HUES64 (cell line): ENCODE measurements at regions not wholly inside any gene's neighbourhood (a gene's known extent, or its start where the extent isn't known, plus 50 kb on each side); places are given as distances from the start of the nearest gene placed in this dataset.

Experiments
- H3K27ac ChIP-seq: 2 replicates; pipeline ENCODE4 v1.7.0; 2013; ENCODE audit warnings: low read depth, low read length, inconsistent platforms
- H3K27me3 ChIP-seq: 2 replicates; pipeline ENCODE4 v1.6.1; 2013; ENCODE audit warnings: mild to moderate bottlenecking, low read length; ENCODE audit not compliant: insufficient read depth
- H3K36me3 ChIP-seq: 2 replicates; pipeline ENCODE4 v1.6.1; 2013; ENCODE audit warnings: mild to moderate bottlenecking, low read length; ENCODE audit not compliant: insufficient read depth
- H3K4me1 ChIP-seq: 2 replicates; pipeline ENCODE4 v1.6.1; 2013; ENCODE audit warnings: mild to moderate bottlenecking, low read length, moderate library complexity; ENCODE audit not compliant: insufficient read depth
- H3K4me3 ChIP-seq: 2 replicates; pipeline ENCODE4 v1.5.1; 2013; ENCODE audit warnings: mild to moderate bottlenecking, low read length, moderate library complexity
- H3K9ac ChIP-seq: 2 replicates; pipeline ENCODE4 v1.6.1; 2013; ENCODE audit warnings: mild to moderate bottlenecking, low read depth, low read length
- H3K9me3 ChIP-seq: 2 replicates; pipeline ENCODE4 v1.6.1; 2013; ENCODE audit warnings: low read depth, low read length; ENCODE audit not compliant: insufficient read depth
- WGBS: fragments of 150-250, 120-280 bp; methylation state at CpG from one replicate; pipeline ENCODE4 v1.1.7; 2013; ENCODE audit warnings: missing lambda C conversion rate; 5-methylcytosine and 5-hydroxymethylcytosine counted together

DNA sequence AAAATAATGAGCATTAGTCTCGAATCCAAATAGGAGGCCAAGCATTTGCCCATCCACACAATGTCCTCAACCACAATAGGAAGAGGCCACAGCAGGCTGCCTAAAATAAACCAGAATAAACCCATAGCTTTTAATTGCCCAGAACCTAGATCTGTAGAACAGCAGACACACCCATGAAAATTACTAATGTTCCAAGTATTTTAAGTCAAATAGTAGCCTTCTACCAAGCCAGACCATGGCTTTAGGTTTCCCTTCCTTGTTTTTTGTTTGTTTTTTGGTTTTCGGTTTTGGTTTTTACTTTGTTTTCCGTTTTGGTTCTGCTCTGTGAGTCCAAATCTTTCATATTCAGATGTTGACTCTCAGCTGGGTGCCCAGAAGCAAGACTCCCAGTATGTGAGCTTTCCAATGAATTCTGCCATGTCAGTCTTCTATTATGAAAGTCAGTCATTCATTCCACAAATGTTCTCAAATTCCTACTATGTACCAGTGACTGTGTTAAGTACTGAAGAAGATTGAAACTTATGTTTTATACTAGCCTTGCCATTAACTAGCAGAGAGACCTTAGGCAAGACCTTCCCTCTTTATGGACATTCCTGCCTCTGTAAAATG, 57.8 kb upstream of the BOC start:
- WGBS: 58% methylated on average over 3 of the region's 3 CpGs
- Histone ChIP-seq H3K27me3 (no peaks in the 10 kb centered on the region), H3K9ac (no peak overlapping the region), H3K4me1 (peaks cover 25% of the 10 kb centered on the region), H3K9me3 (no peaks in the 10 kb centered on the region), H3K4me3 (no peak overlapping the region), H3K36me3 (no peaks in the 10 kb centered on the region), H3K27ac (peak overlapping the region; percentile 46; the same call in 1 of the 2 replicates)

DNA sequence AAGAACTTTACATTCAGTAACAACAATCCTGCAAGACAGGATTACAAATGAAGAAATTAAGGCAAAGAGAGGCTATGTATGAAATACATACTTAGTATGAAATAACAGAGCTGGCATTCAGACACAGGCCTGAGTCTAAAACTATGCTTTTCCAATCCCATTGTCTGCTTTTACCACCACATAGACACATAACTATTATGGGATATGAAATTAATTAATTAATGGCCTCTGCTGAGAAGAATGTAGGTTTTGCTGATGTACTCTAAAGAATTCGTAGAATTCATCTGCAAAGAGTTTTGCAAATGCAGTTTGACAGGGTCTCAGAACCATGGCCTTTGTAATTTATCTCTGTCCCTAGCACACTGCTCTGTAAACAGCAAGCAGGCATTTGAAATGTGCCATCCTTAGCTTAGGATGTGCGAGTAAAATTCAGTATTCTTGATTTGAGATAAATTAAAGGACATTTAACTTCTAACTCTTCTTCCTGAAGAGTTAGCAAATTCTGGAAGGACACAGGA, 54.5 kb upstream of the BOC start:
- Histone ChIP-seq H3K36me3 (no peaks in the 10 kb centered on the region), H3K4me3 (no peak overlapping the region), H3K27ac (no peak overlapping the region), H3K27me3 (no peaks in the 10 kb centered on the region), H3K9me3 (no peaks in the 10 kb centered on the region), H3K4me1 (peaks cover 17% of the 10 kb centered on the region), H3K9ac (no peak overlapping the region)
- WGBS: 95% methylated on average over 2 of the region's 2 CpGs

DNA sequence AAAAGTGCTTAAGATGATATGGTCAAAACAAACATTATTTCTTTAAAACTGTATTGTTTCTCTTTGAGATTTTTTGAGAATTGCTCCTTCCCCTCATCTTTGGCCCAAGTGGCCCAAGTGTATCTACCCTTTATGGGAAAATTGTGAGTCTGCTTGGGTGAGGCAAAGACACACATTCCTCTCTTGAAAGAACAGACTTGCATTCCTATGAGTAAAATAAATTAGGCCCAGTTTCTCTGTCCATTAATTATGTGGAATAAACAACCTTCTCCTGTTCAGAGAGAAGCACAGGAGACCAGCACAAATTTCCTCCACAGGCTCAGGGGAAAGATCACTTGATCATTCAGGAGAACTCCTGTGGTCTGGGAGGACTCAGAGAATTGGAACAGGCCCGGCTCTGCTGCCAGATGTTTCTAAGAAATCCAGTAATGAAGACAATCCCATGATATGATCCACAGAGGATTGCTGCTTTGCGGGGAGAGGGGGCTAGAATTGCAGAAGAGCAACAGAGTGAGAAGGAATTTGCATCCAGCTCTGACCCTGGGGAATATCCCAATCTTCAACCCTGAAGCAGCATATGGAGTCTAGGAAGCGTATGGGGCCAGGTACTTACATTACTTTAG, 53.8 kb upstream of the BOC start:
- Histone ChIP-seq H3K4me1 (peaks cover 12% of the 10 kb centered on the region), H3K4me3 (no peak overlapping the region), H3K9ac (no peak overlapping the region), H3K27me3 (no peaks in the 10 kb centered on the region), H3K36me3 (no peaks in the 10 kb centered on the region), H3K27ac (no peak overlapping the region), H3K9me3 (no peaks in the 10 kb centered on the region)
- 86% methylated on average over 3 of the region's 3 CpGs for WGBS

DNA sequence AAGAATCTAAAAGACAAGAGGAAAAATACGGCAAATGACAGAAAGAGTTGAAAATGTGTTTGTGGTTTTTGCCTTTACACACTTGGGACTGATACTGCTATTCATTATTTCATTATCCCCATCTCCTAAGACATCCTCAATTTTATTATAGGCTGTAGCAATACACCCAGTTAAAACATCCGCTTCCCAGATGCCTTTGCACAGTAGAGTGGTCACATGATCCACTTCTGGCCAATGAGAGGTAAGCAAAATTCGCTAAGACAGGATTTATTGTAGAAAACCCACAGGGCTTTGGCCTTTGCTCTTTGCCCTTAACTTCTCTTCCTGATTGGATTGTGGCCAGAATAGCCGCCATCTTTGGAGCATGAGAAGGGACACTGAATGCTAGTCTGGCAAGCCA, 53.2 kb upstream of the BOC start:
- no peaks in the 10 kb centered on the region for H3K36me3 ChIP-seq
- no peak overlapping the region for H3K27ac ChIP-seq
- no peaks in the 10 kb centered on the region for H3K27me3 ChIP-seq
- no peak overlapping the region for H3K9ac ChIP-seq
- WGBS: 94% methylated on average over 3 of the region's 4 CpGs
- no peak overlapping the region for H3K4me3 ChIP-seq
- H3K4me1 ChIP-seq: peaks cover 10% of the 10 kb centered on the region
- no peaks in the 10 kb centered on the region for H3K9me3 ChIP-seq
